ENCODE measurements at regions not wholly inside any gene's neighbourhood (a gene's known extent, or its start where the extent isn't known, plus 50 kb on each side); places are given as distances from the start of the nearest gene placed in this dataset.

DNA sequence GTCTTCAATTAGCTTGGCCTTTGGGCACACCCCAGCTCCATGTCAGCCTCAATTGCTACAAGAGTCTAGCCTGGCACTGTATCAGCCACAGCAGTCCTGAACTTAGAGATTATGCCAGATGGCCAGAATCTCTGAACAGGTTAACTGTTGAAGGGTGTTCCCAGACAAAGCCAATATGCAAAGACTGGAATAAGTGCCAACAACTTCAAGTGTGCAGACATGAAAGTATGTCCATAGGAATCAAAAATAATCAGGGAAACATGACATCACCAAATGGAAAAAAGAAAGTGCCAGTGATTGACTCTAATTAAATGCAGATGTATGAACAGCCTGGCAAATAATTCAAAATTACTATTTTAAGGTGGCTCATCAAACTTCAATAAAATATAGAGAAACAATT lies 98.5 kb upstream of the DOCK10 start:
- Mint-ChIP-seq H3K9me3 (no peaks in the 10 kb centered on the region), H3K36me3 (ENCODE audit: low read depth) (no peaks in the 10 kb centered on the region), H3K27ac (no peak overlapping the region), H3K4me3 (no peak overlapping the region), H3K27me3 (ENCODE audit: low read depth, poor library complexity) (no peaks in the 10 kb centered on the region), H3K4me1 (no peaks in the 10 kb centered on the region)
- DNase-seq, result no peak
- TF ChIP-seq CTCF (IDR thresholded peaks at IDR 0.05), result no peak

DNA sequence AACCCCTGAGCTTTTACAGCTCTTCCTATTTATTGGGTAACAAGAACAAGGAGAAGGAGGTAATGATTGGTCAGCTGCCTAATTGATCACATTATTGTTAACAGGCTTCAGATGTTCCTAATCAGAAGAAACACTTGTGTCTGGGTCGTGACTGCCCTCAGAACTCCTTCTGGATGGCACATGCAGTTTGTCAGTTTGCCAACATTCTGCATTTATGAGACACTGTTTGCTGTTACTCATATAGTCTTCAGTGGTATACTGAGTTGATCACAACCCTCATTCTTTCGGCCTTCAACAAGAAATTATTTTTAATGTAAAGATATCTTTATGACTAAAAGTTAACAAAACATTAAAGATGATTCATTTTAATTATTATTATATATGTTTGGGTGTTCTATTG lies 95.7 kb upstream of the DOCK10 start:
- H3K36me3 Mint-ChIP-seq (ENCODE audit: low read depth), result no peaks in the 10 kb centered on the region
- TF ChIP-seq CTCF (IDR thresholded peaks at IDR 0.05), result no peak
- no peaks in the 10 kb centered on the region for H3K9me3 Mint-ChIP-seq
- H3K4me3 Mint-ChIP-seq, result no peak overlapping the region
- H3K27me3 Mint-ChIP-seq (ENCODE audit: low read depth, poor library complexity), result no peaks in the 10 kb centered on the region
- H3K4me1 Mint-ChIP-seq, result no peaks in the 10 kb centered on the region
- no peak for DNase-seq
- H3K27ac Mint-ChIP-seq, result no peak overlapping the region

GRCh38 chr2:225136552-225136951 lies 94.3 kb upstream of the DOCK10 start:
- no peaks in the 10 kb centered on the region for H3K36me3 Mint-ChIP-seq (ENCODE audit: low read depth)
- H3K27me3 Mint-ChIP-seq (ENCODE audit: low read depth, poor library complexity), result no peaks in the 10 kb centered on the region
- no peak overlapping the region for H3K27ac Mint-ChIP-seq
- H3K4me1 Mint-ChIP-seq, result no peaks in the 10 kb centered on the region
- TF ChIP-seq CTCF (IDR thresholded peaks at IDR 0.05), result no peak
- H3K4me3 Mint-ChIP-seq, result no peak overlapping the region
- no peaks in the 10 kb centered on the region for H3K9me3 Mint-ChIP-seq
- DNase-seq, result no peak

GRCh38 chr2:225131898-225132297 lies 89.6 kb upstream of the DOCK10 start:
- Mint-ChIP-seq H3K4me3 (no peak overlapping the region), H3K4me1 (no peaks in the 10 kb centered on the region), H3K36me3 (ENCODE audit: low read depth) (no peaks in the 10 kb centered on the region), H3K27ac (no peak overlapping the region), H3K27me3 (ENCODE audit: low read depth, poor library complexity) (no peaks in the 10 kb centered on the region), H3K9me3 (peaks cover 15% of the 10 kb centered on the region)
- no peak for TF ChIP-seq CTCF (IDR thresholded peaks at IDR 0.05)
- DNase-seq, result no peak

GRCh38 chr2:225130093-225130492 lies 87.8 kb upstream of the DOCK10 start:
- H3K36me3 Mint-ChIP-seq (ENCODE audit: low read depth), result no peaks in the 10 kb centered on the region
- H3K9me3 Mint-ChIP-seq, result peaks cover 16% of the 10 kb centered on the region
- TF ChIP-seq CTCF (IDR thresholded peaks at IDR 0.05), result no peak
- H3K4me1 Mint-ChIP-seq, result no peaks in the 10 kb centered on the region
- no peak overlapping the region for H3K27ac Mint-ChIP-seq
- no peak overlapping the region for H3K4me3 Mint-ChIP-seq
- no peaks in the 10 kb centered on the region for H3K27me3 Mint-ChIP-seq (ENCODE audit: low read depth, poor library complexity)
- DNase-seq, result no peak

- TF ChIP-seq CTCF (IDR thresholded peaks at IDR 0.05), result no peak
- Mint-ChIP-seq H3K4me3 (no peak overlapping the region), H3K27ac (no peak overlapping the region), H3K9me3 (peaks cover 16% of the 10 kb centered on the region), H3K36me3 (ENCODE audit: low read depth) (no peaks in the 10 kb centered on the region), H3K4me1 (no peaks in the 10 kb centered on the region), H3K27me3 (ENCODE audit: low read depth, poor library complexity) (no peaks in the 10 kb centered on the region)
- no peak for DNase-seq
These were observed 82.2 kb upstream of the DOCK10 start for GRCh38 chr2:225124311-225125017.
